Neuronal stem cell (in vitro differentiated cells): ENCODE measurements at regions not wholly inside any gene's neighbourhood (a gene's known extent, or its start where the extent isn't known, plus 50 kb on each side); places are given as distances from the start of the nearest gene placed in this dataset.

Source experiments
- DNase-seq: peaks from one replicate; pipeline ENCODE4 v3.0.0-alpha.2; 2013; ENCODE audit warnings: low spot score
- H2AFZ ChIP-seq: one replicate; pipeline ENCODE4 v1.6.1; 2013; ENCODE audit warnings: mild to moderate bottlenecking, low read length, inconsistent platforms
- H2AK5ac ChIP-seq: 2 replicates; pipeline ENCODE4 v1.6.1; 2013; ENCODE audit warnings: low read depth, mild to moderate bottlenecking, inconsistent platforms, low read length, moderate library complexity, mixed read lengths
- H2BK120ac ChIP-seq: 2 replicates; pipeline ENCODE4 v1.6.1; 2013; ENCODE audit warnings: low read depth, mild to moderate bottlenecking, inconsistent platforms, low read length, moderate library complexity, mixed read lengths
- H2BK12ac ChIP-seq: one replicate; pipeline ENCODE4 v1.6.1; 2013; ENCODE audit warnings: low read length, inconsistent platforms
- H2BK15ac ChIP-seq: 2 replicates; pipeline ENCODE4 v1.6.1; 2013; ENCODE audit warnings: mild to moderate bottlenecking, low read length, inconsistent platforms, mixed read lengths
- H2BK5ac ChIP-seq: one replicate; pipeline ENCODE4 v1.6.1; 2013; ENCODE audit warnings: inconsistent platforms, mild to moderate bottlenecking, low read length, moderate library complexity
- H3K14ac ChIP-seq: one replicate; pipeline ENCODE4 v1.6.1; 2013; ENCODE audit warnings: low read length, inconsistent platforms
- H3K18ac ChIP-seq: 2 replicates; pipeline ENCODE4 v1.6.1; 2013; ENCODE audit warnings: low read length, inconsistent platforms
- H3K23ac ChIP-seq: 2 replicates; pipeline ENCODE4 v1.6.1; 2013; ENCODE audit warnings: low read depth, mild to moderate bottlenecking, mixed read lengths, low read length, inconsistent platforms; ENCODE audit not compliant: poor library complexity
- H3K27ac ChIP-seq: replicated peaks from 3 replicates; pipeline ENCODE4 v1.5.1; 2013; ENCODE audit warnings: low read length, inconsistent platforms
- H3K27me3 ChIP-seq, 3 experiments: 2 replicates each; pipeline ENCODE4 v1.6.1; 2013; ENCODE audit warnings: low read length in 3 of 3, mild to moderate bottlenecking in 2 of 3, inconsistent platforms in 1 of 3, low read depth in 1 of 3, mixed read lengths in 1 of 3, moderate library complexity in 1 of 3; ENCODE audit not compliant: control insufficient read depth in 3 of 3, insufficient read depth in 3 of 3
- H3K36me3 ChIP-seq, 2 donors: replicated peaks in 1 of 2; 2 replicates each; pipeline ENCODE4 v1.6.1; 2013; ENCODE audit warnings: low read length in 2 of 2; ENCODE audit not compliant: control insufficient read depth in 2 of 2, insufficient read depth in 2 of 2
- H3K4ac ChIP-seq: 2 replicates; pipeline ENCODE4 v1.6.1; 2013; ENCODE audit warnings: inconsistent platforms, mild to moderate bottlenecking, low read length, moderate library complexity
- H3K4me1 ChIP-seq, 2 donors: 1 replicate in 1 of 2; 2 replicates in 1 of 2; pipeline ENCODE4 v1.6.1; 2013; ENCODE audit warnings: low read length in 2 of 2, low read depth in 1 of 2; ENCODE audit not compliant: control insufficient read depth in 2 of 2, insufficient read depth in 1 of 2
- H3K4me2 ChIP-seq: one replicate; pipeline ENCODE4 v1.6.1; 2013; ENCODE audit warnings: mild to moderate bottlenecking, low read length, inconsistent platforms; ENCODE audit not compliant: insufficient read depth, poor library complexity, severe bottlenecking
- H3K4me3 ChIP-seq, 2 donors: 2 replicates each; pipeline ENCODE4 v1.5.1; 2013; ENCODE audit warnings: low read length in 2 of 2, mild to moderate bottlenecking in 2 of 2, inconsistent platforms in 1 of 2, moderate library complexity in 1 of 2
- H3K79me1 ChIP-seq: one replicate; pipeline ENCODE4 v1.6.1; 2013; ENCODE audit warnings: low read depth, mild to moderate bottlenecking, inconsistent platforms, low read length, moderate library complexity
- H3K9ac ChIP-seq: one replicate; pipeline ENCODE4 v1.6.1; 2013; ENCODE audit warnings: mild to moderate bottlenecking, low read depth, low read length, inconsistent platforms; ENCODE audit not compliant: poor library complexity
- H3K9me3 ChIP-seq, 2 donors: replicated peaks in 1 of 2; 2 replicates each; pipeline versions ENCODE3 to v1.6.1; 2013; ENCODE audit warnings: low read length in 2 of 2, mild to moderate bottlenecking in 2 of 2, inconsistent platforms in 1 of 2, low read depth in 1 of 2, mixed read lengths in 1 of 2, moderate library complexity in 1 of 2; ENCODE audit not compliant: control insufficient read depth in 2 of 2, insufficient read depth in 1 of 2
- H4K8ac ChIP-seq: one replicate; pipeline ENCODE4 v1.6.1; 2013; ENCODE audit warnings: low read depth, mild to moderate bottlenecking, inconsistent platforms, low read length, moderate library complexity
- H4K91ac ChIP-seq: one replicate; pipeline ENCODE4 v1.6.1; 2013; ENCODE audit warnings: low read length, low read depth, mild to moderate bottlenecking, inconsistent platforms; ENCODE audit not compliant: poor library complexity
- WGBS, 2 donors: extraction: QIAGEN DNeasy Blood & Tissue Kit; methylation state at CpG; one replicate each; pipeline ENCODE4 v1.1.7; 2013; ENCODE audit warnings: missing lambda C conversion rate in 2 of 2, mixed read lengths in 1 of 2; ENCODE audit not compliant: insufficient read length in 2 of 2, insufficient replicate concordance in 1 of 2; ENCODE audit errors: extremely low coverage in 2 of 2; 5-methylcytosine and 5-hydroxymethylcytosine counted together

GRCh38 chr9:134589748-134590147, 51.9 kb upstream of the COL5A1 start:
- Histone ChIP-seq H3K4me2 (no peak overlapping the region), H2AFZ (no peak overlapping the region), H2BK5ac (no peak overlapping the region), H3K79me1 (peaks cover 2% of the 10 kb centered on the region), H3K9me3 (no peaks in the 10 kb centered on the region), H3K27ac (no peak overlapping the region), H2BK120ac (no peak overlapping the region), H2AK5ac (peak overlapping the region; percentile 90), H3K4me3 (peak overlapping the region in 1 of 2 donors; percentile 54), H4K8ac (no peak overlapping the region), H3K18ac (peak overlapping the region; percentile 85), H3K14ac (no peak overlapping the region), H2BK12ac (no peak overlapping the region), H3K23ac (no peak overlapping the region), H2BK15ac (peak overlapping the region; percentile 26), H3K4ac (no peak overlapping the region), H3K27me3 (no peaks in the 10 kb centered on the region), H3K9ac (no peak overlapping the region), H3K36me3 (no peaks in the 10 kb centered on the region), H3K4me1 (peaks cover 0 to 11% of the 10 kb centered on the region in 2 donors), H4K91ac (no peak overlapping the region)
- no peak for DNase-seq
- no CpG with 5 or more reads among the region's 7 CpGs for WGBS, 2 donors

GRCh38 chr9:134590240-134591081, 51.1 kb upstream of the COL5A1 start:
- no CpG with 5 or more reads among the region's 19 CpGs for WGBS, 2 donors
- Histone ChIP-seq H2BK5ac (peak overlapping the region; percentile 66), H3K4ac (no peak overlapping the region), H2BK12ac (peak overlapping the region; percentile 10), H3K4me3 (no peak overlapping the region), H3K27ac (no peak overlapping the region), H3K27me3 (no peaks in the 10 kb centered on the region), H3K9me3 (no peaks in the 10 kb centered on the region), H3K18ac (peak overlapping the region; percentile 44), H4K91ac (no peak overlapping the region), H2AFZ (no peak overlapping the region), H3K4me2 (no peak overlapping the region), H4K8ac (no peak overlapping the region), H3K36me3 (no peaks in the 10 kb centered on the region), H3K9ac (no peak overlapping the region), H3K23ac (peak overlapping the region; percentile 65), H3K79me1 (peaks cover 2% of the 10 kb centered on the region), H3K14ac (no peak overlapping the region), H2AK5ac (peak overlapping the region; percentile 90), H3K4me1 (peaks cover 0 to 11% of the 10 kb centered on the region in 2 donors), H2BK15ac (no peak overlapping the region), H2BK120ac (no peak overlapping the region)
- DNase-seq: no peak

GRCh38 chr9:134591082-134591571, 50.5 kb upstream of the COL5A1 start:
- Histone ChIP-seq H2BK5ac (no peak overlapping the region), H3K27ac (no peak overlapping the region), H4K91ac (no peak overlapping the region), H3K9me3 (no peaks in the 10 kb centered on the region), H3K4me3 (no peak overlapping the region), H2BK120ac (no peak overlapping the region), H3K79me1 (peaks cover 2% of the 10 kb centered on the region), H3K36me3 (no peaks in the 10 kb centered on the region), H4K8ac (no peak overlapping the region), H2BK12ac (no peak overlapping the region), H3K27me3 (no peaks in the 10 kb centered on the region), H2BK15ac (no peak overlapping the region), H3K14ac (no peak overlapping the region), H2AFZ (no peak overlapping the region), H3K9ac (no peak overlapping the region), H3K4ac (no peak overlapping the region), H3K23ac (no peak overlapping the region), H3K4me2 (no peak overlapping the region), H2AK5ac (no peak overlapping the region), H3K18ac (peak overlapping the region; percentile 52), H3K4me1 (peaks cover 0 to 11% of the 10 kb centered on the region in 2 donors)
- no CpG with 5 or more reads among the region's 11 CpGs for WGBS, 2 donors
- no peak for DNase-seq

GRCh38 chr9:134591573-134591981, 50.0 kb upstream of the COL5A1 start:
- Histone ChIP-seq H2BK120ac (no peak overlapping the region), H3K4me1 (peaks cover 0 to 11% of the 10 kb centered on the region in 2 donors), H2AFZ (no peak overlapping the region), H3K9me3 (no peaks in the 10 kb centered on the region), H2BK15ac (no peak overlapping the region), H3K18ac (peak overlapping the region; percentile 52), H2BK12ac (no peak overlapping the region), H3K9ac (no peak overlapping the region), H2BK5ac (no peak overlapping the region), H3K4me2 (no peak overlapping the region), H3K4me3 (no peak overlapping the region), H2AK5ac (no peak overlapping the region), H3K14ac (peak overlapping the region; percentile 38), H3K36me3 (no peaks in the 10 kb centered on the region), H4K91ac (no peak overlapping the region), H3K23ac (no peak overlapping the region), H3K27me3 (no peaks in the 10 kb centered on the region), H4K8ac (no peak overlapping the region), H3K27ac (no peak overlapping the region), H3K4ac (no peak overlapping the region), H3K79me1 (peaks cover 2% of the 10 kb centered on the region)
- WGBS, 2 donors: no CpG with 5 or more reads among the region's 5 CpGs
- DNase-seq: no peak
